Erythroblast (primary cell): ENCODE measurements at regions not wholly inside any gene's neighbourhood (a gene's known extent, or its start where the extent isn't known, plus 50 kb on each side); places are given as distances from the start of the nearest gene placed in this dataset.

ENCODE experiments used
- GATA1 ChIP-seq: IDR thresholded peaks from 2 replicates; pipeline ENCODE4 v1.6.1; 2011; ENCODE audit warnings: low read depth, mild to moderate bottlenecking, control low read depth, low read length, moderate library complexity
- POLR2A ChIP-seq: IDR thresholded peaks from 2 replicates; pipeline ENCODE4 v1.6.1; 2011; ENCODE audit warnings: mild to moderate bottlenecking, low read length

DNA sequence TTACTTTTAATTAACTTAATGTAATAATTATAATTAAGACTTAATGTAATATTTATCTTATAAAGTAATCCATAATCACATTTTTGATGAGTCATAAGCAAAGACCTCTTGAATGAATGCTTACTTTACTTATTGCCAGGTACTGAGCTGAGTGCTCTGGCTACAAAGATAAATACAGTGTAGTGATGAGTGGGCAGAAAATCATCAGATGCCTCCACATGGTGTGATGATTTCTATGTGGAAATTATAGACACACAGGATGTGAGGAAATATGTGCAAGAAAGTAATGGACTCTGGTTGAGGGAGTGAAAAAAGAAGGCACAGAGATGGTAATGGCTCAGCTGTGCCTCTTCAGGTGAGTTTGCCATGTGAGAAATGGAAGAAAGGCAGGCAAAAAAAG lies 422.6 kb upstream of the CD180 start:
- TF ChIP-seq POLR2A (no peak), GATA1 (no peak)
